IPS DF 6.9 (cell line): ENCODE measurements at regions not wholly inside any gene's neighbourhood (a gene's known extent, or its start where the extent isn't known, plus 50 kb on each side); places are given as distances from the start of the nearest gene placed in this dataset.

ENCODE experiments used
- DNase-seq: peaks from one replicate; pipeline ENCODE4 v3.0.0-alpha.2; 2013; ENCODE audit warnings: low read depth, low spot score
- H3K27ac ChIP-seq: one replicate; pipeline ENCODE4 v1.5.1; 2013; ENCODE audit warnings: low read length, control low read depth
- H3K27me3 ChIP-seq: 2 replicates; pipeline ENCODE4 v1.6.1; 2013; ENCODE audit warnings: mild to moderate bottlenecking, low read length; ENCODE audit not compliant: control insufficient read depth, insufficient read depth
- H3K36me3 ChIP-seq: 2 replicates; pipeline ENCODE4 v1.6.1; 2013; ENCODE audit warnings: low read length; ENCODE audit not compliant: control insufficient read depth, insufficient read depth
- H3K4me1 ChIP-seq: 2 replicates; pipeline ENCODE4 v1.6.1; 2013; ENCODE audit warnings: low read length; ENCODE audit not compliant: control insufficient read depth, insufficient read depth
- H3K4me3 ChIP-seq: 2 replicates; pipeline ENCODE4 v1.5.1; 2013; ENCODE audit warnings: mild to moderate bottlenecking, low read length
- H3K9me3 ChIP-seq: 2 replicates; pipeline ENCODE4 v1.6.1; 2013; ENCODE audit warnings: low read length, inconsistent platforms; ENCODE audit not compliant: control insufficient read depth, insufficient read depth
- WGBS: extraction: QIAGEN DNeasy Blood & Tissue Kit; methylation state at CpG from one replicate; pipeline ENCODE4 v1.1.7; 2013; ENCODE audit warnings: mixed read lengths, missing lambda C conversion rate; ENCODE audit not compliant: insufficient read length, insufficient coverage; 5-methylcytosine and 5-hydroxymethylcytosine counted together

GRCh38 chr20:58100731-58101356, 127.6 kb downstream of the ANKRD60 start:
- H3K27me3 ChIP-seq: no peaks in the 10 kb centered on the region
- no CpG with 5 or more reads among the region's 7 CpGs for WGBS
- H3K27ac ChIP-seq: no peak overlapping the region
- H3K36me3 ChIP-seq: no peaks in the 10 kb centered on the region
- H3K9me3 ChIP-seq: no peaks in the 10 kb centered on the region
- no peak for DNase-seq
- H3K4me3 ChIP-seq: no peak overlapping the region
- H3K4me1 ChIP-seq: no peaks in the 10 kb centered on the region

DNA sequence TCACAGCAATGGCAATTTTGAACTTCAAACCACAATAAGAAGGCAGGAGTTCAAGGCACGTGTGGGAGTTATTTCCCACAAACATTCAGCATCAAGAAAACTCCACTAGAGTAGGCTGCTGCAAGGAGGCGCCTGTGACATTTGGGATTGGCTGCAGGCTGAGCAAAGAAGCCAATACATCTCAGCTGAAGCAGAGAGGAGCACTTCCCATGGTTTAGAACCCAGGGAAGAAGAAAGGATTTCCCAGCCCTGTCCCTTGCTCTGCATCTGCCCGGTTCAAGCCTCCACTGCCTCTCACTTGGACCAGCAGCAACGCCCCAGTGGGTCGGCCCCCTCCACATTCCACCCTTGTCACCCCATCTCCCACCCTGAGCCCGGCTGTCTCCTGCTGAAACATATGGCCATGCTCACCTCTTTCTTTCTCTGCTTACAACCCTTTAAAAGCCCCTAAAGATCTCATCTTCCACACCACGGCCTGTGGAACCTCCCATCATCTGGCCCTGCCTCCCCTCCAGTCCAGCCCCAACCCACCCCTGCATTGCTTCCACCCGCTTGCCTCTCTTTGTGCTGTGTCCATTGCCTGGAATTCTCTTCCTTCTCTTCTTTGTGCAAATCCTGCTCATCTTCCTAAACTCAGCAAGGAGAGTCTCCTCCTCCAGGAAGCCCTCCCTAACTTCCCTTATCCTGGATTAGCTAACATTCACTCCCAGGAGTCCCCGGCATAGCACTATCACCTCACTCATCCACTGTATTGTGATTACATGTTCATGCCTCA, 128.3 kb downstream of the ANKRD60 start:
- Histone ChIP-seq H3K9me3 (no peaks in the 10 kb centered on the region), H3K4me1 (no peaks in the 10 kb centered on the region), H3K27ac (no peak overlapping the region), H3K36me3 (no peaks in the 10 kb centered on the region), H3K4me3 (no peak overlapping the region), H3K27me3 (no peaks in the 10 kb centered on the region)
- no CpG with 5 or more reads among the region's 9 CpGs for WGBS
- DNase-seq: no peak

GRCh38 chr20:58099291-58099935, 129.0 kb downstream of the ANKRD60 start:
- Histone ChIP-seq H3K27ac (no peak overlapping the region), H3K36me3 (no peaks in the 10 kb centered on the region), H3K4me1 (no peaks in the 10 kb centered on the region), H3K9me3 (no peaks in the 10 kb centered on the region), H3K4me3 (no peak overlapping the region), H3K27me3 (no peaks in the 10 kb centered on the region)
- no CpG with 5 or more reads among the region's 16 CpGs for WGBS
- DNase-seq: no peak

DNA sequence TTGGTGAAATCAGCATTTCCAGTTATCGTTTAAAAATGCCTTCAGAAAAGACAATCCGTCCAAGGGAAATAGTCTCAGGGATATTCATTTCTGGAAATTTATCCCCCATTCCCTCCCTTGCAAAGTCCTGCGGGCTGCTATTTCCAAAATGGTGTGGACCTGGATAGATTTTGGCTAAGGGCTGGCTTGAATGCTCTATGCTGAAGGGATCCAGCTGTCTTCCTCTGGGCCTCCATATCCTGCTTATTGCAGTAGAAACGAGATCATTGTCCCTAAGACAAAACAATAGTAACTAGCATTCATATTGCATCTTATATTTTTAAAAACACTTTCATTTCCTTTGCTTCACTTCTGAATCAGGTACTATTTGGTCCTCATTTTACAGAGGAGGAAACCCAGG, 129.9 kb downstream of the ANKRD60 start:
- WGBS: no CpG with 5 or more reads among the region's 4 CpGs
- no peaks in the 10 kb centered on the region for H3K36me3 ChIP-seq

DNA sequence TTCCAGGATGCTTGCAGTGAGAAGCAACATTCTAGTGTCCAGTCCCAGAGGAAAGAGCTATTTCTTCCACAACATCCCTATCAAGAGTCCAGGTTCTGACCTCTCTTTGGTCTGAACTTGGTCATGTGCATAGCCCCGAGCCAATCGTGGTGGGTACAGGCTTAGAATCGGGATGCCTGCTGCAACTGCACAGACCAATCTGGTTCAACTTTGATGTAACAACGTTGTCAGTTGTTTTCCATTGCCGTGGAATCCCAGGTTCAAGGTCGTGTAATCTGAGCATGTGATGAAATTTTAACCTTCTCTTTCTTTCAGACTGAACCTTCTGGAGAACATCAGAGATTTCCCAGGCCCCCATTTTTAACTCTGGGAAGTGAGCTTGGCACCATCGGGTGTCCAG, 130.5 kb downstream of the ANKRD60 start:
- no peak for DNase-seq
- no peaks in the 10 kb centered on the region for H3K27me3 ChIP-seq
- no peak overlapping the region for H3K4me3 ChIP-seq
- H3K4me1 ChIP-seq: no peaks in the 10 kb centered on the region
- WGBS: no CpG with 5 or more reads among the region's 7 CpGs
- no peak overlapping the region for H3K27ac ChIP-seq
- no peaks in the 10 kb centered on the region for H3K36me3 ChIP-seq
- no peaks in the 10 kb centered on the region for H3K9me3 ChIP-seq

More for the DNA sequence above, 129.9 kb downstream of the ANKRD60 start:
- Histone ChIP-seq H3K4me3 (no peak overlapping the region), H3K27me3 (no peaks in the 10 kb centered on the region), H3K9me3 (no peaks in the 10 kb centered on the region), H3K4me1 (no peaks in the 10 kb centered on the region), H3K27ac (no peak overlapping the region)
- DNase-seq: no peak

DNA sequence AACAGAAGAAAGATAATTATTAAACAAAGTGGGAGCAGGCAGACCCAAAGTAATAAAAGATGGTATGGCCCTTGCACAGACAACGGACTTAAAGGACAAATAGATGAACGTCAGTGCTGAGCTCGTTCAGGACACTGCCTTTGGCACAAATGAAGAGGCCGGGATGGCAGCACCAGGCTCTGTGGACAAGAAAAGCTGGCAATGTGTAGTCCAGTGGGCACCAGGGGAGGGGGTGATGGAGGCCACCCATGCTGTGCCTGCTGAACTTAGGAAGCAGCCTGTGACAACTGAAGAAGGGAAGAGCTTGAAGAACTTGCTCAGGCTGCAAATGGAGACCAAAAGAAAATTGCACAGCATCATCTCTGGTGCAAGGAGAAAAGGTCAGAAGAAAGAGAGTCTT, 131.0 kb downstream of the ANKRD60 start:
- no peaks in the 10 kb centered on the region for H3K27me3 ChIP-seq
- H3K27ac ChIP-seq: no peak overlapping the region
- no CpG with 5 or more reads among the region's 4 CpGs for WGBS
- DNase-seq: no peak
- H3K4me3 ChIP-seq: no peak overlapping the region
- H3K4me1 ChIP-seq: no peaks in the 10 kb centered on the region
- H3K9me3 ChIP-seq: no peaks in the 10 kb centered on the region
- H3K36me3 ChIP-seq: no peaks in the 10 kb centered on the region

GRCh38 chr20:58096880-58097423, 131.5 kb downstream of the ANKRD60 start:
- H3K27me3 ChIP-seq: no peaks in the 10 kb centered on the region
- no CpG with 5 or more reads among the region's 8 CpGs for whole genome bisulfite sequencing

GRCh38 chr20:58094698-58095097, 133.8 kb downstream of the ANKRD60 start:
- Histone ChIP-seq H3K27me3 (no peaks in the 10 kb centered on the region), H3K4me1 (no peaks in the 10 kb centered on the region), H3K4me3 (no peak overlapping the region), H3K36me3 (no peaks in the 10 kb centered on the region), H3K27ac (no peak overlapping the region), H3K9me3 (no peaks in the 10 kb centered on the region)
- WGBS: no CpG with 5 or more reads among the region's 4 CpGs
- DNase-seq: no peak

More at GRCh38 chr20:58096880-58097423, 131.5 kb downstream of the ANKRD60 start:
- no peaks in the 10 kb centered on the region for H3K4me1 ChIP-seq
- no peak overlapping the region for H3K4me3 ChIP-seq
- no peak overlapping the region for H3K27ac ChIP-seq
- DNase-seq: no peak
- no peaks in the 10 kb centered on the region for H3K9me3 ChIP-seq
- no peaks in the 10 kb centered on the region for H3K36me3 ChIP-seq

DNA sequence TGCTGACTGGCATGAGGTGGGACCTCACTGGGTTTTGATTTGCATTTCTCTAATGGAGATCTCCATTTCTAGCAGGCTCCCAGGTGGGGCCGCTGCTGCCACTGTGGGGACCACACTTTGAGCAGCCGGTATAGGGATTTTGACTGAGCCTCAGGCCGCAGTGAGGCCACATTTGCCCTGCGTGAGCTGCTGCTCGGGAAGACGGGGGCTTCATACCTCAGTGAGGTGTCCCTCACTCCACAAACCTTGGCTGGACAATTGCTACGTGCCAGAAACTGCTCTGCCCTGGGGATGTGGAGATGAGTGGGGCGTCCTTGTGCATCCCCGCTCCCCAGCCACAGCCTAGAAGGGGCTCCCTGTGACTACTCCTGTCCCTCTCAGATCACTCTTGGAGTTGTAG, 134.3 kb downstream of the ANKRD60 start:
- no peaks in the 10 kb centered on the region for H3K9me3 ChIP-seq
- no CpG with 5 or more reads among the region's 9 CpGs for WGBS
- DNase-seq: no peak
- no peaks in the 10 kb centered on the region for H3K4me1 ChIP-seq
- no peak overlapping the region for H3K4me3 ChIP-seq
- no peak overlapping the region for H3K27ac ChIP-seq
- no peaks in the 10 kb centered on the region for H3K27me3 ChIP-seq
- no peaks in the 10 kb centered on the region for H3K36me3 ChIP-seq

- Histone ChIP-seq H3K27me3 (no peaks in the 10 kb centered on the region), H3K27ac (no peak overlapping the region), H3K4me1 (no peaks in the 10 kb centered on the region), H3K9me3 (no peaks in the 10 kb centered on the region), H3K36me3 (no peaks in the 10 kb centered on the region), H3K4me3 (no peak overlapping the region)
- no peak for DNase-seq
- no CpG with 5 or more reads among the region's 11 CpGs for WGBS
These were observed 135.6 kb downstream of the ANKRD60 start for GRCh38 chr20:58092871-58093270.
